HEK293 (cell line): ENCODE measurements at regions not wholly inside any gene's neighbourhood (a gene's known extent, or its start where the extent isn't known, plus 50 kb on each side); places are given as distances from the start of the nearest gene placed in this dataset.

Experiments used
- CTCF ChIA-PET: fragments of 350-600 bp; formaldehyde crosslinking; extraction: SDS; loops from one replicate; lab custom pipeline; 2021; ENCODE audit warnings: antibody characterized with exemption; lab: Yijun Ruan, JAX
- POLR2A ChIA-PET: fragments of 300-600 bp; formaldehyde crosslinking; extraction: SDS; loops from one replicate; lab custom pipeline; 2020; ENCODE audit warnings: antibody characterized with exemption, inconsistent platforms; lab: Yijun Ruan, JAX
- H3K27ac ChIP-seq: fragments of 200-500 bp; sonication (Bioruptor generic); 2 replicates; pipeline ENCODE4 v1.5.1; 2014; ENCODE audit warnings: low read depth, low read length, control low read depth, inconsistent platforms; ENCODE audit errors: extremely low read depth
- H3K36me3 ChIP-seq, 2 experiments: fragments of 200-500 bp in 1 of 2; sonication (Bioruptor generic) in 1 of 2; 1 replicate in 1 of 2; 2 replicates in 1 of 2; pipeline ENCODE4 v1.5.1; 2014 to 2017; ENCODE audit warnings: inconsistent platforms in 2 of 2, low read length in 2 of 2; ENCODE audit not compliant: control insufficient read depth in 2 of 2, insufficient read depth in 1 of 2
- H3K4me1 ChIP-seq: fragments of 200-500 bp; sonication (Bioruptor generic); 2 replicates; pipeline ENCODE4 v1.5.1; 2014; ENCODE audit warnings: mild to moderate bottlenecking, low read length, inconsistent platforms; ENCODE audit not compliant: control insufficient read depth, insufficient read depth
- H3K4me3 ChIP-seq: 2 replicates; pipeline ENCODE4 v1.5.1; 2011; ENCODE audit warnings: low read depth, mild to moderate bottlenecking, control low read depth, low read length, moderate library complexity
- H3K9me3 ChIP-seq: fragments of 200-500 bp; sonication (Bioruptor generic); 2 replicates; pipeline ENCODE4 v1.5.1; 2014; ENCODE audit warnings: low read depth, low read length, inconsistent platforms; ENCODE audit not compliant: control insufficient read depth, insufficient read depth
- ATF2 ChIP-seq: fragments of 450-650 bp; formaldehyde crosslinking; IDR thresholded peaks from 2 replicates; pipeline ENCODE4 v1.5.1; 2016; ENCODE audit warnings: missing biosample characterization, missing genetic modification characterization, low read depth
- GLIS1 ChIP-seq: fragments of 450-650 bp; formaldehyde crosslinking; IDR thresholded peaks from 2 replicates; pipeline ENCODE4 v1.5.1; 2016; ENCODE audit warnings: missing biosample characterization, missing genetic modification characterization
- HOXA7 ChIP-seq: sonication (generic); formaldehyde crosslinking; IDR thresholded peaks from 2 replicates; pipeline ENCODE4 v1.8.1; 2022; ENCODE audit warnings: missing genetic modification reagents, borderline replicate concordance
- HOXC10 ChIP-seq: sonication (generic); formaldehyde crosslinking; IDR thresholded peaks from 2 replicates; pipeline ENCODE4 v1.8.1; 2023; ENCODE audit warnings: mild to moderate bottlenecking, missing genetic modification reagents
- KLF16 ChIP-seq: fragments of 450-650 bp; formaldehyde crosslinking; IDR thresholded peaks from 2 replicates; pipeline ENCODE4 v1.5.1; 2017; ENCODE audit warnings: missing biosample characterization, missing genetic modification characterization
- KLF9 ChIP-seq: fragments of 450-650 bp; formaldehyde crosslinking; IDR thresholded peaks from 2 replicates; pipeline ENCODE4 v1.5.1; 2016; ENCODE audit warnings: missing biosample characterization, missing genetic modification characterization, low read depth
- ZBTB1 ChIP-seq: fragments of 450-650 bp; formaldehyde crosslinking; IDR thresholded peaks from 2 replicates; pipeline ENCODE4 v1.5.1; 2016; ENCODE audit warnings: missing biosample characterization, missing genetic modification characterization
- ZFP37 ChIP-seq: fragments of 450-650 bp; formaldehyde crosslinking; IDR thresholded peaks from 2 replicates; pipeline ENCODE4 v1.5.1; 2016; ENCODE audit warnings: missing biosample characterization, missing genetic modification characterization
- ZFP41 ChIP-seq: fragments of 450-650 bp; formaldehyde crosslinking; IDR thresholded peaks from 2 replicates; pipeline ENCODE4 v1.5.1; 2016; ENCODE audit warnings: missing biosample characterization, missing genetic modification characterization, borderline replicate concordance
- ZNF114 ChIP-seq: fragments of 450-650 bp; formaldehyde crosslinking; IDR thresholded peaks from 2 replicates; pipeline ENCODE4 v1.5.0; 2017; ENCODE audit warnings: missing biosample characterization, missing genetic modification characterization
- ZNF157 ChIP-seq: fragments of 450-650 bp; formaldehyde crosslinking; IDR thresholded peaks from 2 replicates; pipeline ENCODE4 v1.5.1; 2016; ENCODE audit warnings: missing biosample characterization, missing genetic modification characterization
- ZNF19 ChIP-seq: fragments of 450-650 bp; formaldehyde crosslinking; IDR thresholded peaks from 2 replicates; pipeline ENCODE4; 2016; ENCODE audit warnings: missing biosample characterization, missing genetic modification characterization, low read depth
- ZNF202 ChIP-seq: fragments of 450-650 bp; formaldehyde crosslinking; IDR thresholded peaks from 2 replicates; pipeline ENCODE4 v1.5.1; 2016; ENCODE audit warnings: missing biosample characterization, missing genetic modification characterization, borderline replicate concordance
- ZNF274 ChIP-seq, 2 experiments: fragments of 200-500 bp in 1 of 2; fragments of 450-650 bp in 1 of 2; sonication (Bioruptor generic) in 1 of 2; formaldehyde crosslinking in 1 of 2; IDR thresholded peaks; 2 replicates each; pipeline versions ENCODE4 v1.5.1 to v1.6.1; 2014 to 2016; ENCODE audit warnings: borderline replicate concordance in 1 of 2, inconsistent platforms in 1 of 2, low read length in 1 of 2, missing biosample characterization in 1 of 2, missing genetic modification characterization in 1 of 2
- ZNF324 ChIP-seq: fragments of 450-650 bp; formaldehyde crosslinking; IDR thresholded peaks from 2 replicates; pipeline ENCODE4 v1.5.1; 2016; ENCODE audit warnings: missing biosample characterization, missing genetic modification characterization
- ZNF341 ChIP-seq: fragments of 450-650 bp; formaldehyde crosslinking; IDR thresholded peaks from 2 replicates; pipeline ENCODE4; 2016; ENCODE audit warnings: low read depth, missing biosample characterization, missing genetic modification characterization
- ZNF398 ChIP-seq: fragments of 450-650 bp; formaldehyde crosslinking; IDR thresholded peaks from 2 replicates; pipeline ENCODE4 v1.5.1; 2017; ENCODE audit warnings: missing biosample characterization, missing genetic modification characterization
- ZNF510 ChIP-seq: fragments of 450-650 bp; formaldehyde crosslinking; IDR thresholded peaks from 2 replicates; pipeline ENCODE4 v1.5.1; 2018; ENCODE audit warnings: mild to moderate bottlenecking, missing genetic modification characterization, missing biosample characterization; ENCODE audit not compliant: insufficient replicate concordance
- ZNF513 ChIP-seq: fragments of 450-650 bp; IDR thresholded peaks from 2 replicates; pipeline ENCODE4 v1.5.1; 2018; ENCODE audit warnings: missing biosample characterization, missing genetic modification characterization
- ZNF548 ChIP-seq: fragments of 450-650 bp; formaldehyde crosslinking; IDR thresholded peaks from 2 replicates; pipeline ENCODE4 v1.5.1; 2016; ENCODE audit warnings: missing biosample characterization, missing genetic modification characterization
- ZNF624 ChIP-seq: fragments of 450-650 bp; formaldehyde crosslinking; IDR thresholded peaks from 2 replicates; pipeline ENCODE4 v1.5.1; 2017; ENCODE audit warnings: missing biosample characterization, missing genetic modification characterization
- ZNF658 ChIP-seq: fragments of 450-650 bp; formaldehyde crosslinking; IDR thresholded peaks from 2 replicates; pipeline ENCODE4; 2016; ENCODE audit warnings: missing biosample characterization, missing genetic modification characterization
- ZNF830 ChIP-seq: fragments of 450-650 bp; IDR thresholded peaks from 2 replicates; pipeline ENCODE4 v1.5.0; 2018; ENCODE audit warnings: missing biosample characterization, missing genetic modification characterization, low read depth, mild to moderate bottlenecking, moderate library complexity
- TF ChIP-seq, protein P1 (sequence below): fragments of 450-650 bp; formaldehyde crosslinking; IDR thresholded peaks from 2 replicates; pipeline ENCODE4 v1.5.1; 2016; ENCODE audit warnings: missing biosample characterization, missing genetic modification characterization
- TF ChIP-seq, protein P2 (sequence below): fragments of 450-650 bp; formaldehyde crosslinking; IDR thresholded peaks from 2 replicates; pipeline ENCODE4 v1.5.1; 2017; ENCODE audit warnings: missing biosample characterization, missing genetic modification characterization
- TF ChIP-seq, protein P3 (sequence below): fragments of 450-650 bp; formaldehyde crosslinking; IDR thresholded peaks from 2 replicates; pipeline ENCODE4; 2016; ENCODE audit warnings: missing biosample characterization, missing genetic modification characterization

DNA sequence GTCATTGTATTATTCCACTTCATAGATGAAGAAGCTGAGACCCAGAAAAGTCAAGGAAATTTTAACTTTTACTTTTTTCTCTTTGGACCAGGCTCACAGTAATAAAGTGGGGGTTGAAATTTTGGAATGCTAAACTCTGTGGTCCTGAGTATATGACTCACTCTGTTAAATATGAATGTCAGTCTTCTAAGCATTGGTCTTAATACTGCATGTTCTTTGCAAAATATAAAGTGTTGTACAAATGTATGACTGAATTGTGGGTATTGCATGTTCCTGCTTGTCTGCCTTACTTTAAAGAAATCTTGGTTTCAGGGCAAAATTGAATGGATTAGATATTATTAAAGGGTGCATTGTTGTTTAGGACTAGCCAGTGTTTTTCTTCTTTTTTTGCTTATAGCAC, 950.8 kb upstream of the GOT2 start:
- Histone ChIP-seq H3K9me3 (no peaks in the 10 kb centered on the region), H3K36me3 (no peaks in the 10 kb centered on the region), H3K27ac (no peak overlapping the region), H3K4me1 (no peaks in the 10 kb centered on the region), H3K4me3 (no peak overlapping the region)
- POLR2A ChIA-PET, result no interaction called here
- TF ChIP-seq ZNF510 (no peak), GLIS1 (no peak), ZNF274 (IDR thresholded peaks at IDR 0.05; ENCODE audit: low read length) (no peak), ZNF274 (tag by site-specific recombination; IDR thresholded peaks at IDR 0.05; ENCODE audit: borderline replicate concordance) (no peak), ZNF341 (tag by site-specific recombination) (no peak), ZFP41 (tag by site-specific recombination) (no peak), ZNF157 (no peak), ATF2 (no peak), ZNF624 (tag by site-specific recombination) (no peak), ZNF548 (tag by site-specific recombination) (no peak), ZFP37 (no peak), ZNF114 (tag by site-specific recombination) (no peak), ZNF830 (tag by site-specific recombination) (no peak), ZNF658 (tag by site-specific recombination) (no peak), ZNF19 (tag by site-specific recombination) (no peak), HOXA7 (CRISPR knock-in tag) (no peak)
- TF ChIP-seq, protein P1, sequence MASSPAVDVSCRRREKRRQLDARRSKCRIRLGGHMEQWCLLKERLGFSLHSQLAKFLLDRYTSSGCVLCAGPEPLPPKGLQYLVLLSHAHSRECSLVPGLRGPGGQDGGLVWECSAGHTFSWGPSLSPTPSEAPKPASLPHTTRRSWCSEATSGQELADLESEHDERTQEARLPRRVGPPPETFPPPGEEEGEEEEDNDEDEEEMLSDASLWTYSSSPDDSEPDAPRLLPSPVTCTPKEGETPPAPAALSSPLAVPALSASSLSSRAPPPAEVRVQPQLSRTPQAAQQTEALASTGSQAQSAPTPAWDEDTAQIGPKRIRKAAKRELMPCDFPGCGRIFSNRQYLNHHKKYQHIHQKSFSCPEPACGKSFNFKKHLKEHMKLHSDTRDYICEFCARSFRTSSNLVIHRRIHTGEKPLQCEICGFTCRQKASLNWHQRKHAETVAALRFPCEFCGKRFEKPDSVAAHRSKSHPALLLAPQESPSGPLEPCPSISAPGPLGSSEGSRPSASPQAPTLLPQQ, result no peak
- TF ChIP-seq, protein P2, sequence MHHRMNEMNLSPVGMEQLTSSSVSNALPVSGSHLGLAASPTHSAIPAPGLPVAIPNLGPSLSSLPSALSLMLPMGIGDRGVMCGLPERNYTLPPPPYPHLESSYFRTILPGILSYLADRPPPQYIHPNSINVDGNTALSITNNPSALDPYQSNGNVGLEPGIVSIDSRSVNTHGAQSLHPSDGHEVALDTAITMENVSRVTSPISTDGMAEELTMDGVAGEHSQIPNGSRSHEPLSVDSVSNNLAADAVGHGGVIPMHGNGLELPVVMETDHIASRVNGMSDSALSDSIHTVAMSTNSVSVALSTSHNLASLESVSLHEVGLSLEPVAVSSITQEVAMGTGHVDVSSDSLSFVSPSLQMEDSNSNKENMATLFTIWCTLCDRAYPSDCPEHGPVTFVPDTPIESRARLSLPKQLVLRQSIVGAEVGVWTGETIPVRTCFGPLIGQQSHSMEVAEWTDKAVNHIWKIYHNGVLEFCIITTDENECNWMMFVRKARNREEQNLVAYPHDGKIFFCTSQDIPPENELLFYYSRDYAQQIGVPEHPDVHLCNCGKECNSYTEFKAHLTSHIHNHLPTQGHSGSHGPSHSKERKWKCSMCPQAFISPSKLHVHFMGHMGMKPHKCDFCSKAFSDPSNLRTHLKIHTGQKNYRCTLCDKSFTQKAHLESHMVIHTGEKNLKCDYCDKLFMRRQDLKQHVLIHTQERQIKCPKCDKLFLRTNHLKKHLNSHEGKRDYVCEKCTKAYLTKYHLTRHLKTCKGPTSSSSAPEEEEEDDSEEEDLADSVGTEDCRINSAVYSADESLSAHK (tag by site-specific recombination), result no peak
- TF ChIP-seq, protein P3, sequence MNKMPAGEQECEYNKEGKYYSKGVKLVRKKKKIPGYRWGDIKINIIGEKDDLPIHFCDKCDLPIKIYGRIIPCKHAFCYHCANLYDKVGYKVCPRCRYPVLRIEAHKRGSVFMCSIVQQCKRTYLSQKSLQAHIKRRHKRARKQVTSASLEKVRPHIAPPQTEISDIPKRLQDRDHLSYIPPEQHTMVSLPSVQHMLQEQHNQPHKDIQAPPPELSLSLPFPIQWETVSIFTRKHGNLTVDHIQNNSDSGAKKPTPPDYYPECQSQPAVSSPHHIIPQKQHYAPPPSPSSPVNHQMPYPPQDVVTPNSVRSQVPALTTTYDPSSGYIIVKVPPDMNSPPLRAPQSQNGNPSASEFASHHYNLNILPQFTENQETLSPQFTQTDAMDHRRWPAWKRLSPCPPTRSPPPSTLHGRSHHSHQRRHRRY, result no peak
- CTCF ChIA-PET, result no interaction called here

DNA sequence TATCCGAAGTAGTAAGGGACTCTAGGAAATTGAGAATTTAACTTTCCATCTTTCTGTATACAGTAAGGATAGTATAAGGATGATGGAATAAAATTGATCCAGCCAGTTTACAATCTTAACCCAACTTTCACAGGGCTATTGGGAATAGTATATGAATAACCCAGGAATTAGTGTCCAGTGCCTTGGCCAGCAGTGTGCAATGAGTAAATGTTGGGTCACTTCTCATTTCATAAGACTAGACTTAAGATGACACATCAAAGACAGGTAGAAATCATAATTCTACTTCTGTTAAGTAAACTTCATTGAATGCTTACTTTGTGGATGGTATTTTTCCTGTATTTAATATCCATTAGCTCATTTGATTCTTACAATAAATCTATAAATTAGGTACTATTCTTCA, 949.6 kb upstream of the GOT2 start:
- H3K4me3 ChIP-seq, result no peak overlapping the region
- ChIA-PET POLR2A (no interaction called here), CTCF (no interaction called here)
- H3K9me3 ChIP-seq, result no peaks in the 10 kb centered on the region
- H3K4me1 ChIP-seq, result no peaks in the 10 kb centered on the region
- H3K36me3 ChIP-seq, result no peaks in the 10 kb centered on the region
- H3K27ac ChIP-seq, result no peak overlapping the region
- TF ChIP-seq ZNF324 (tag by site-specific recombination) (no peak), KLF16 (tag by site-specific recombination) (no peak), ZNF398 (tag by site-specific recombination) (no peak), HOXC10 (CRISPR knock-in tag) (no peak), ZNF202 (tag by site-specific recombination) (no peak), KLF9 (no peak), ZNF513 (no peak), ZBTB1 (tag by site-specific recombination) (no peak)
